ENCODE measurements at regions not wholly inside any gene's neighbourhood (a gene's known extent, or its start where the extent isn't known, plus 50 kb on each side); places are given as distances from the start of the nearest gene placed in this dataset.

DNA sequence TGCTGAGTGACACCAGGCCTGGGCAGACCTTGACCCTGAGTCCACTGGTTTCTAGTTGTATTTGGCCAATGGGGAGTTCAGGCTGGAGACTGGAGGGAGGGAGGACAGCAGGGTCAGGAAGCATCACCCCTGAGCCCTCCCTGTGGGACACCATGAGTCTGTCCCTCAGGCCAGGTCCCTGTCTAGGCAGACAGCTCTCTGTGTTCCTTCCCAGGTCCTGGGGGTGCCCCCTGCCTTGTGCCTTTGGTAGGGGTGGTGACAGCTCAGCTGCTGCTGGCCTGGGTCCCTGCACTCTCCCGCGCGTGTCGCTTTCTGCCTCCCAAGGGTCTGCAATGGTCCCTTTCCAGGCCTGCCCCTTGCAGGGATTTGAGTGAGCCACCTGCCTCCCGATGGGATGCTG, 125.5 kb downstream of the OLFM1 start:
- DNase-seq (no peak), ATAC-seq (ENCODE audit: low read depth) (no peak)
- Histone ChIP-seq H2BK15ac (ENCODE audit: low read depth, low read length) (no peak overlapping the region), H3K27me3 (ENCODE audit: control insufficient read depth, insufficient read depth, low read length) (no peaks in the 10 kb centered on the region), H4K8ac (ENCODE audit: low read depth in 2 of 2, low read length in 2 of 2) (no peak overlapping the region), H3K4me1 (ENCODE audit: control insufficient read depth, insufficient read depth, low read length) (no peaks in the 10 kb centered on the region), H3K56ac (ENCODE audit: extremely low read depth, insufficient read depth, low read length) (no peak overlapping the region), H3K14ac (replicated peaks; ENCODE audit: low read depth, low read length) (no peak overlapping the region), H3K23ac (ENCODE audit: low read depth, low read length) (no peak overlapping the region), H4K5ac (ENCODE audit: low read depth, low read length) (no peak overlapping the region), H3K27ac (ENCODE audit: insufficient read depth, low read length) (no peak overlapping the region), H3K9me3 (ENCODE audit: control insufficient read depth, insufficient read depth, low read length) (peaks cover 40% of the 10 kb centered on the region), H2AK9ac (replicated peaks; ENCODE audit: low read depth, low read length, poor library complexity) (no peak overlapping the region), H3K18ac (ENCODE audit: low read depth, low read length) (no peak overlapping the region), H3K79me1 (ENCODE audit: low read depth in 1 of 2, low read length in 2 of 2) (no peaks in the 10 kb centered on the region), H3K9me1 (ENCODE audit: insufficient read depth, low read length) (no peaks in the 10 kb centered on the region), H4K91ac (ENCODE audit: insufficient read depth, low read depth, low read length) (no peak overlapping the region), H2BK120ac (ENCODE audit: low read depth, low read length) (no peak overlapping the region), H2AFZ (replicated peaks; ENCODE audit: low read length, poor library complexity) (no peak overlapping the region), H2AK5ac (ENCODE audit: low read depth, low read length) (no peak overlapping the region), H3K4me2 (ENCODE audit: low read depth, low read length) (no peak overlapping the region), H4K20me1 (ENCODE audit: insufficient read depth, low read length) (no peaks in the 10 kb centered on the region), H3K4ac (ENCODE audit: low read depth, low read length) (no peak overlapping the region), H2BK5ac (ENCODE audit: low read depth, low read length, poor library complexity, severe bottlenecking) (no peak overlapping the region), H3K36me3 (ENCODE audit: control insufficient read depth, insufficient read depth, low read length) (no peaks in the 10 kb centered on the region), H3K4me3 (ENCODE audit: insufficient read depth, low read depth, low read length) (no peak overlapping the region), H2BK20ac (ENCODE audit: low read depth, low read length) (no peak overlapping the region), H3K9ac (ENCODE audit: low read depth, low read length) (no peak overlapping the region)
- intact Hi-C loops (cut with micrococcal nuclease) = no loop called here
- ChIA-PET CTCF (no interaction called here), POLR2A (ENCODE audit: unreplicated experiment) (no interaction called here)
- in situ Hi-C loops (cut with MboI; ENCODE audit: low sequenced_read_pairs) = no loop called here
- BruUV-seq (replicated peaks) = no TSS peak
- no peak for TF ChIP-seq CEBPB (IDR thresholded peaks at IDR 0.05; ENCODE audit: low read depth, low read length)
- WGBS, 2 experiments (ENCODE audit: extremely low coverage in 2 of 2, insufficient read length in 1 of 2) = 80% methylated on average over 1 of the region's 5 CpGs; no CpG with 5 or more reads in 1 of the 2 experiments
- dilution Hi-C loops (cut with HindIII; ENCODE audit: low sequenced_read_pairs, unreplicated experiment) = no loop called here

Measured in IMR-90 (cell line).